Osteocyte (in vitro differentiated cells): ENCODE measurements at regions not wholly inside any gene's neighbourhood (a gene's known extent, or its start where the extent isn't known, plus 50 kb on each side); places are given as distances from the start of the nearest gene placed in this dataset.

Source experiments
- DNase-seq: peaks from one replicate; pipeline ENCODE4 v3.0.0; 2021; ENCODE audit warnings: mixed read lengths; ENCODE audit not compliant: unreplicated experiment; ENCODE audit errors: extremely low spot score
- H3K27ac Mint-ChIP-seq: one replicate; pipeline ENCODE4 v1.8.0; 2021; ENCODE audit warnings: mild to moderate bottlenecking, mixed read lengths; ENCODE audit not compliant: unreplicated experiment
- H3K27me3 Mint-ChIP-seq: one replicate; pipeline ENCODE4 v1.8.0; 2021; ENCODE audit warnings: mixed read lengths; ENCODE audit not compliant: unreplicated experiment
- H3K36me3 Mint-ChIP-seq: one replicate; pipeline ENCODE4 v1.8.0; 2021; ENCODE audit warnings: mixed read lengths; ENCODE audit not compliant: unreplicated experiment
- H3K4me1 Mint-ChIP-seq: one replicate; pipeline ENCODE4 v1.8.0; 2021; ENCODE audit warnings: mixed read lengths; ENCODE audit not compliant: unreplicated experiment
- H3K4me3 Mint-ChIP-seq: one replicate; pipeline ENCODE4 v1.8.0; 2021; ENCODE audit warnings: mild to moderate bottlenecking, moderate library complexity, mixed read lengths; ENCODE audit not compliant: unreplicated experiment
- H3K9me3 Mint-ChIP-seq: one replicate; pipeline ENCODE4 v1.8.0; 2021; ENCODE audit warnings: mixed read lengths; ENCODE audit not compliant: unreplicated experiment
- TF ChIP-seq, protein P1 (sequence below): fragments of 200-600 bp; sonication (generic); IDR thresholded peaks from 2 replicates; pipeline ENCODE4 v1.5.0; 2021; ENCODE audit warnings: antibody characterized with exemption, mild to moderate bottlenecking, moderate library complexity

DNA sequence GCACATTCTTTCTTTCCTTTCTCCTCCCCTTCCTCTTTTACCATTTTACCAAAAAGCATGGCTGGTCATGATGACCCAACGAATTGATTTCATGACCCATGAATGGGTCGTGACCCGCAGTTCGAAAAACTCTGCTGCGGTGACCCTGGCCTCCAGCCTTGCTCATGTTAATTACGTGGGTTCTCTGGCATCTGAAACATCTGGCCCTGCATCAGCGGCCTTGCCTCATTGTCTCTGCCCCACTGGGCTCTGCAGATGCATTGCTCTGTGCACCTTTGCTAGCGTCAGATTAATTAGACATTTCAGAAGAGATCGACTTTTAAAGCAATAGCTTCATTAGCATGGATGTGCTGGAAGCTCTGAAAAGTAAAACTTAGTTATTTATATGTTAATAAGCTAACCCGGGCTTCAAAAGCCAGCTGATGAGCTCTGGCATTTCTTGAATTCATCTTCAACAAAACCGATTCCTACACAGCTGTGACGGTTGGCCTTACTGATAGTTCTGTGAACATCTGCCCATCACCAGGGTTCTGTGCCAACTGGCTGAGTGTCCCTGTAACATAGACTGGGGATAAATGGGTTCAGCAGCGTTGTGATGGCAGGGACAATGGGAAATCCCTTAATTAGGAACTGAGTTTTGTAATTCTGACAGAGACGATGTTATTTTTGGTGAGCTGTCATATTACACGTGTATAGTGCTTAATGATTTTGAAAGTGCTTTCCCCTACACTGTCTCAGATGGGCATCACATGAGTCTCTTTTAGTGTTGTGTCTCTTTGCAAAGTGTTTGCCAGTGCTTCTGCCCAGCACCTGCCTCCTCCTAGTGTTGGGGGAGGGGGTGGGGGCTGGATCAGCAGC lies 225.9 kb upstream of the EEF2KMT start:
- Mint-ChIP-seq H3K4me3 (no peak overlapping the region), H3K9me3 (peaks cover 37% of the 10 kb centered on the region), H3K36me3 (no peaks in the 10 kb centered on the region), H3K27ac (no peak overlapping the region), H3K27me3 (no peaks in the 10 kb centered on the region), H3K4me1 (no peaks in the 10 kb centered on the region)
- TF ChIP-seq, protein P1, sequence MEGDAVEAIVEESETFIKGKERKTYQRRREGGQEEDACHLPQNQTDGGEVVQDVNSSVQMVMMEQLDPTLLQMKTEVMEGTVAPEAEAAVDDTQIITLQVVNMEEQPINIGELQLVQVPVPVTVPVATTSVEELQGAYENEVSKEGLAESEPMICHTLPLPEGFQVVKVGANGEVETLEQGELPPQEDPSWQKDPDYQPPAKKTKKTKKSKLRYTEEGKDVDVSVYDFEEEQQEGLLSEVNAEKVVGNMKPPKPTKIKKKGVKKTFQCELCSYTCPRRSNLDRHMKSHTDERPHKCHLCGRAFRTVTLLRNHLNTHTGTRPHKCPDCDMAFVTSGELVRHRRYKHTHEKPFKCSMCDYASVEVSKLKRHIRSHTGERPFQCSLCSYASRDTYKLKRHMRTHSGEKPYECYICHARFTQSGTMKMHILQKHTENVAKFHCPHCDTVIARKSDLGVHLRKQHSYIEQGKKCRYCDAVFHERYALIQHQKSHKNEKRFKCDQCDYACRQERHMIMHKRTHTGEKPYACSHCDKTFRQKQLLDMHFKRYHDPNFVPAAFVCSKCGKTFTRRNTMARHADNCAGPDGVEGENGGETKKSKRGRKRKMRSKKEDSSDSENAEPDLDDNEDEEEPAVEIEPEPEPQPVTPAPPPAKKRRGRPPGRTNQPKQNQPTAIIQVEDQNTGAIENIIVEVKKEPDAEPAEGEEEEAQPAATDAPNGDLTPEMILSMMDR: no peak
- no peak for DNase-seq

DNA sequence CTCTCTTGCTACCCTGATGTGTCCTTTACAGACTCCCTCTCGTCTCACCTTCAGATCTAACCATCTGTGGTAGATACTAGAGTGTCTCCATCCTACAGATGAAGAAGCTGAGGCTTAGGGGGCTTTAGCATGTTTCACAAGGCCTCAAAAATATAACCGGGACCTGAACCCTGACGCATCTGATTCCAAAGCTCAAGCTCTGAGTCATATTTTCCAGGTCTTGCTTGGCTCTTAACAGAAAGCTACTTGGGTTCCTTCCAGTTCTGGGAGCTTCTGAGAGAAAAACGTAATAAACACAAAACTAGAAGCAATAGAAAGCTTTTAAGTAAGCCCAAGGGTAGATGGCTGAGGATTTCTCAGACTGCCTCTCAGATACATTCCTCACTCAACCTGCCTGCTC lies 224.3 kb upstream of the EEF2KMT start:
- DNase-seq: no peak
- Mint-ChIP-seq H3K4me3 (no peak overlapping the region), H3K36me3 (no peaks in the 10 kb centered on the region), H3K9me3 (peaks cover 29% of the 10 kb centered on the region), H3K27me3 (no peaks in the 10 kb centered on the region), H3K4me1 (no peaks in the 10 kb centered on the region), H3K27ac (no peak overlapping the region)
- TF ChIP-seq, protein P1: no peak

DNA sequence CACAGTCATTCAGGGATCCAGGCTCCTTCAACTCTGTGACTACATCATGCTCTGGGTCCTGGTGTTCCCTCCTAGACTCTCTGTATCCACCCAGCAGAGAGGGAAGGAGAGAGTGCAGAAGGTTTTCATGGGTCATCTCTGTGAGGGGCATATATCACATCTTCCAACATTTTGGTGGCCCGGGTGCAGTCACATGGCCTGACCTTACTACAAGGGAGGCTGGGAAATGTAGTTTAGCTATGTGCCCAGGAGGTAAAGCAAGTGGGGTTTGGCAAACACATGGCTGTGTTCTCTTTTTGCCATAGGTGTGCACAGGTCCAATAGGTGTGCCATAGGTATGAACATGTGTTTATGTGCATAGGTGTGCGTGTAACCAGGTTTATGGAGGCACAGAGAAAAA lies 222.2 kb upstream of the EEF2KMT start:
- no peaks in the 10 kb centered on the region for H3K36me3 Mint-ChIP-seq
- TF ChIP-seq, protein P1: no peak
- H3K27ac Mint-ChIP-seq: no peak overlapping the region
- H3K4me1 Mint-ChIP-seq: no peaks in the 10 kb centered on the region
- peaks cover 31% of the 10 kb centered on the region for H3K9me3 Mint-ChIP-seq
- no peak for DNase-seq
- H3K27me3 Mint-ChIP-seq: no peaks in the 10 kb centered on the region
- no peak overlapping the region for H3K4me3 Mint-ChIP-seq

DNA sequence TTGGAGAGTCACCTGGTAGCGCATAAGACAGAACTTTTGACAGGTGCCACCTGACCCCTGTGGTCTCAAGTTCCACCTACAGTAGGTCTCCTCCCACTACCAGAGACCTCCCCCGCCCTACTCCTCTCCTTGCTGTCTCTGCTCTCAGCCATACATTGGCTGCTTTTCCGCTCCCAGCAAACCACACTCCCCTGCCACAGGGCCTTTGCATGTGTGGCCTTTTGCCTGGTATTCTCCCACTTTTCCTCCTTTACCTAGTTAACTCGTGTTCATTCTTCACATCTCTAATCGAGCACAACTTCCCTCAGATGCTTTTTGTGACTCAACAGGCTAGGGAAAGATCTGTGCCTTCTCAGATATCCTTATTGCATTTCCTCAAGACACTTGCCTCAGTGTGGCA lies 218.3 kb upstream of the EEF2KMT start:
- no peak overlapping the region for H3K27ac Mint-ChIP-seq
- no peaks in the 10 kb centered on the region for H3K27me3 Mint-ChIP-seq
- no peak for DNase-seq
- no peak overlapping the region for H3K4me3 Mint-ChIP-seq
- H3K9me3 Mint-ChIP-seq: peaks cover 20% of the 10 kb centered on the region
- no peaks in the 10 kb centered on the region for H3K36me3 Mint-ChIP-seq
- TF ChIP-seq, protein P1: no peak
- no peaks in the 10 kb centered on the region for H3K4me1 Mint-ChIP-seq

DNA sequence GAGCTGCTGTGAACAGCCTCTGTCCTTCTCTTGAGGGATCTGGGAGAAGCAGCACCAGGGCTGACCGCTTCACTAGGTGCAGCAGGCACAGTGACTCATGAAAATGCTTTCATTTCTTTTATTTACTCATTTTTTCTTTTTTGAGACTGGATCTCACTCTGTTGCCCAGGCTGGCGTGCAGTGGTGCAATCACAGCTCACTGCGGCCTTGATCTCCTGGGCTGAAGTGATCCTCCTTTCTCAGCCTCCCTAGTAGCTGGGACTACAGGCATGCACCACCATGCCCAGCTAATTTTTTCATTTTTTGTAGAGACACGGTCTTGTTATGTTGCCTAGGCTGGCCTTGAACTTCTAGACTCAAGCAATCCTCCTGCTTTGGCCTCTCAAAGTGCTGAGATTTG lies 216.8 kb upstream of the EEF2KMT start:
- H3K27ac Mint-ChIP-seq: no peak overlapping the region
- no peaks in the 10 kb centered on the region for H3K36me3 Mint-ChIP-seq

More for the DNA sequence above, 216.8 kb upstream of the EEF2KMT start:
- peak; percentile 15 for DNase-seq
- Mint-ChIP-seq H3K9me3 (peaks cover 13% of the 10 kb centered on the region), H3K27me3 (no peaks in the 10 kb centered on the region), H3K4me3 (no peak overlapping the region), H3K4me1 (no peaks in the 10 kb centered on the region)
- TF ChIP-seq, protein P1: no peak
